K562 (cell line): ENCODE measurements at regions not wholly inside any gene's neighbourhood (a gene's known extent, or its start where the extent isn't known, plus 50 kb on each side); places are given as distances from the start of the nearest gene placed in this dataset.

Experiments
- ATAC-seq: fragments of 200-7000 bp; cut with Tn5 transposase; 3 replicates; pipeline ENCODE4 v1.9.1; 2020; ENCODE audit warnings: moderate library complexity
- BruUV-seq: library from RNA; stranded (reverse); fragments of 400-500 nt; replicated peaks from 2 replicates; lab custom pipeline; 2021; lab: Mats Ljungman, UMichigan
- CTCF ChIA-PET: fragments of 300-600 bp; formaldehyde crosslinking; extraction: SDS; loops from one replicate; lab custom pipeline; 2021; ENCODE audit warnings: low intra/inter-chr PET ratio; lab: Yijun Ruan, JAX
- POLR2A ChIA-PET: fragments of 300-600, 350-650 bp; sonication (Branson Sonifier 250); formaldehyde crosslinking; extraction: SDS; loops from one replicate; lab custom pipeline; 2021; ENCODE audit warnings: antibody characterized with exemption, inconsistent platforms; lab: Yijun Ruan, JAX
- DNase-seq, 4 experiments: peaks; one replicate each; pipeline versions ENCODE4 v3.0.0 to v3.0.0-alpha.2; 2011 to 2018; ENCODE audit warnings: low spot score in 3 of 4, mixed read lengths in 3 of 4; ENCODE audit errors: extremely low read depth in 1 of 4
- FAIRE-seq: peaks from 2 replicates; lab custom pipeline; 2011; peaks lifted over from hg19 to GRCh38; lab: Jason Lieb, UNC
- H2AFZ ChIP-seq: 2 replicates; pipeline ENCODE4 v1.6.0; 2011; ENCODE audit warnings: low read depth, low read length, control low read depth, inconsistent platforms
- H3K27ac ChIP-seq: fragments of 200-600 bp; 3 replicates; pipeline ENCODE4 v1.8.0; 2011; ENCODE audit warnings: low read depth, mild to moderate bottlenecking, control low read depth, inconsistent platforms, low read length, moderate library complexity, mixed read lengths; ENCODE audit errors: extremely low read depth
- H3K27me3 ChIP-seq, 2 experiments: fragments of 300-600 bp in 1 of 2; 2 replicates in 1 of 2; 3 replicates in 1 of 2; pipeline versions ENCODE4 v1.6.0 to v1.8.0; 2011; ENCODE audit warnings: inconsistent platforms in 2 of 2, low read length in 2 of 2, mild to moderate bottlenecking in 1 of 2, mixed read lengths in 1 of 2, moderate library complexity in 1 of 2; ENCODE audit not compliant: control insufficient read depth in 2 of 2, insufficient read depth in 2 of 2
- H3K36me3 ChIP-seq: fragments of 300-600 bp; 3 replicates; pipeline ENCODE4 v1.8.0; 2011; ENCODE audit warnings: mild to moderate bottlenecking, low read length, inconsistent platforms; ENCODE audit not compliant: control insufficient read depth, insufficient read depth
- H3K4me1 ChIP-seq, 2 experiments: fragments of 200-600 bp in 1 of 2; replicated peaks in 1 of 2; 2 replicates in 1 of 2; 3 replicates in 1 of 2; pipeline versions ENCODE4 v1.5.1 to v1.8.0; 2011; ENCODE audit warnings: inconsistent platforms in 2 of 2, low read length in 2 of 2, mild to moderate bottlenecking in 1 of 2, mixed read lengths in 1 of 2, moderate library complexity in 1 of 2; ENCODE audit not compliant: control insufficient read depth in 2 of 2, insufficient read depth in 2 of 2
- H3K4me2 ChIP-seq: 2 replicates; pipeline ENCODE4 v1.6.1; 2011; ENCODE audit warnings: low read length, control low read depth, inconsistent platforms, mixed read lengths; ENCODE audit not compliant: insufficient read depth
- H3K4me3 ChIP-seq: fragments of 200-600 bp; sonication (generic), shearing (Covaris generic); 2 replicates; pipeline ENCODE4 v1.5.1; 2016; ENCODE audit warnings: control low read depth, inconsistent platforms
- H3K79me2 ChIP-seq: fragments of 200-600 bp; 3 replicates; pipeline ENCODE4 v1.8.0; 2011; ENCODE audit warnings: low read length, inconsistent platforms; ENCODE audit not compliant: control insufficient read depth, insufficient read depth
- H3K9ac ChIP-seq, 2 experiments: 2 replicates each; pipeline versions ENCODE4 v1.6.0 to v1.6.1; 2011; ENCODE audit warnings: low read depth in 2 of 2, low read length in 2 of 2, control low read depth in 1 of 2, inconsistent platforms in 1 of 2, mild to moderate bottlenecking in 1 of 2, mixed read lengths in 1 of 2; ENCODE audit not compliant: insufficient read depth in 1 of 2
- H3K9me1 ChIP-seq: one replicate; pipeline ENCODE4 v1.6.0; 2011; ENCODE audit warnings: inconsistent platforms, mild to moderate bottlenecking, low read length, moderate library complexity; ENCODE audit not compliant: control insufficient read depth, insufficient read depth
- H3K9me3 ChIP-seq: replicated peaks from 2 replicates; pipeline ENCODE4 v1.5.1; 2011; ENCODE audit warnings: low read depth, low read length, inconsistent platforms; ENCODE audit not compliant: control insufficient read depth, insufficient read depth
- H4K20me1 ChIP-seq: replicated peaks from 2 replicates; pipeline ENCODE4 v1.6.1; 2011; ENCODE audit warnings: low read length, inconsistent platforms, mixed read lengths; ENCODE audit not compliant: control insufficient read depth, insufficient read depth
- CBX8 ChIP-seq: fragments of 200-600 bp; sonication (generic); IDR thresholded peaks from 2 replicates; pipeline ENCODE4 v1.6.1; 2012; ENCODE audit warnings: borderline replicate concordance, mixed run types, low read depth, mild to moderate bottlenecking, moderate library complexity, mixed read lengths, low read length, control low read depth, inconsistent platforms; ENCODE audit not compliant: poor library complexity, severe bottlenecking; ENCODE audit errors: extremely low read depth
- EZH2 ChIP-seq: IDR thresholded peaks from 2 replicates; pipeline ENCODE4 v1.6.1; 2012; ENCODE audit warnings: low read depth, mild to moderate bottlenecking, inconsistent platforms, low read length, borderline replicate concordance
- MCM5 ChIP-seq: fragments of 450-650 bp; IDR thresholded peaks from 2 replicates; pipeline ENCODE4 v1.6.1; 2016; ENCODE audit warnings: low read depth
- MCM7 ChIP-seq, 2 experiments: fragments of 450-650 bp; IDR thresholded peaks; 2 replicates each; pipeline ENCODE4 v1.6.1; 2016 to 2018
- MECOM ChIP-seq: fragments of 250-450 bp; sonication (Bioruptor Pico); IDR thresholded peaks from 2 replicates; pipeline ENCODE4 v1.8.0; 2022; ENCODE audit warnings: inconsistent platforms
- NCOA1 ChIP-seq: fragments of 450-650 bp; IDR thresholded peaks from 2 replicates; pipeline ENCODE4 v1.6.1; 2016; ENCODE audit warnings: low read depth
- POLR2A ChIP-seq: fragments of 450-650 bp; conservative IDR thresholded peaks from 2 replicates; pipeline ENCODE4 v1.6.1; 2016
- RHOXF2B ChIP-seq: fragments of 250-450 bp; sonication (Bioruptor Pico); conservative IDR thresholded peaks from 2 replicates; pipeline ENCODE4 v1.5.1; 2021
- SMARCA5 ChIP-seq: fragments of 450-650 bp; IDR thresholded peaks from 2 replicates; pipeline ENCODE4 v1.6.1; 2016
- WHSC1 ChIP-seq: IDR thresholded peaks from one replicate; pipeline ENCODE4 v1.6.1; 2012; ENCODE audit warnings: low read length, control low read depth, inconsistent platforms
- ZNF311 ChIP-seq: fragments of 250-450 bp; sonication (Bioruptor Pico); IDR thresholded peaks from 2 replicates; pipeline ENCODE4 v1.4.0; 2020; ENCODE audit warnings: mild to moderate bottlenecking, moderate library complexity
- WGBS: fragments of 100-300 bp; shearing (Covaris generic); methylation state at CpG from one replicate; pipeline ENCODE4 v1.1.6; 2016; ENCODE audit warnings: low coverage, mixed read lengths; ENCODE audit not compliant: insufficient coverage; ENCODE audit errors: missing lambda C conversion rate; 5-methylcytosine and 5-hydroxymethylcytosine counted together
- in situ Hi-C: fragments of 300-500 bp; cut with MboI; formaldehyde crosslinking; loops from 4 replicates; pipeline ENCODE4 v1.15.0; 2018; ENCODE audit warnings: inconsistent platforms, mixed read lengths
- intact Hi-C: fragments of 100-400 bp; cut with micrococcal nuclease; formaldehyde crosslinking; loops from 2 replicates; pipeline ENCODE4 v1.14.2; 2022
- TF ChIP-seq, protein P1 (sequence below): fragments of 150-350 bp; IDR thresholded peaks from 2 replicates; pipeline ENCODE4 v1.6.1; 2014; ENCODE audit warnings: low read depth, mild to moderate bottlenecking, low read length, borderline replicate concordance
- TF ChIP-seq, protein P2 (sequence below), 3 experiments: fragments of 200-800 bp in 1 of 3; sonication (Bioruptor generic) in 1 of 3; sonication (generic) in 1 of 3; formaldehyde crosslinking in 1 of 3; IDR thresholded peaks; 2 replicates each; pipeline versions ENCODE4 v1.6.1 to v1.8.0; 2016 to 2022; ENCODE audit warnings: mild to moderate bottlenecking in 2 of 3, missing compliant biosample characterization in 2 of 3, missing genetic modification characterization in 2 of 3, missing genetic modification reagents in 1 of 3
- TF ChIP-seq, protein P3 (sequence below): sonication (generic); formaldehyde crosslinking; IDR thresholded peaks from 2 replicates; pipeline ENCODE4 v1.8.1; 2023; ENCODE audit warnings: mild to moderate bottlenecking, missing genetic modification reagents

DNA sequence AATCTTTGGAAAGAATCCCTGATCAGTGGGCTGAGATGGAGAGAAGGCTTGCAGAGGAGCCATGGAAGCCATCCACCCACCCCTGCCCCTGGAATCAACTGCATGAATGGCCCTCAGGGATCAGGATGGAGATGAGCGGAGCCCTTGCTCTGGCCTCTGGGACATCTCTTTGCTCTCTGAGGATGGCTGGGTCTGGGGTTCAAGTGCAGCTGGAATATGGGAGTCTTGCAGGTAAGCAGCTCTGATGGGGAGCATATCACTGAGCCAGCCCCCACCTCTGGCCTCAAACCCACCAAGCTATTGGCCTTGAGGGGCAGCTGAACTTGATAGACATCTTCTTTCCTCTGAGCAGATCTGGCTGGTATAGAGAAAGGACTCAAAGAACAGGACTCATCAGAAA lies 76.1 kb downstream of the C5orf15 start (continued):
- TF ChIP-seq EZH2 (no peak), WHSC1 (no peak), MCM5 (no peak)
- TF ChIP-seq, all 486 proteins: peak for 0

DNA sequence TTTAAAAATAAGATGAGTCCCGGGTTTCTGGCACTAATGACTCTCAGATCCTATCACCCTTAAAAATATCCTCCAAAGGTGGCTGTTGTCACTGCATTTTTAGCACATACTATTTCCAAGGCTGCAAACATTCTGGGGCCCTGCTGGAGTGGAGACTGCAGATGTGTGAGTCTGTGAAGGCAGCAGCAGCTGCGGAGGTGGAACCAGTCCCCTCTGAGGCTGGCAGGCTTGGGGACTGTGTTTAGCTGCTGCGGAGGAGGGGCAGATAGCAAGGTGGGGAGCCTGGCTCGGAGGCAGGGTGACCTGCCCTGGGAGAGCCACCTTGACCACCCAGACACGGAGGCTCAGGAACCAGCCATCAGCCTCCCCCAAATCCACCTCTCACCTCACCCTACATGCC lies 77.0 kb downstream of the C5orf15 start:
- ChIA-PET POLR2A (interaction anchor here (0.6 kb wide), 1 partner anchor 611 kb away, joined by 3 read pairs; no protein-coding TSS in a partner anchor), CTCF (no interaction called here)
- Histone ChIP-seq H3K4me1 (peaks cover 5 to 9% of the 10 kb centered on the region in 2 experiments; a peak in 4 of 5 replicates), H3K9ac (peak overlapping the region in 1 of 2 experiments; percentile 49; a peak in 1 of 4 replicates), H3K9me3 (no peaks in the 10 kb centered on the region; the same call in 1 of the 2 replicates), H3K9me1 (no peaks in the 10 kb centered on the region), H3K79me2 (no peaks in the 10 kb centered on the region), H4K20me1 (no peaks in the 10 kb centered on the region), H3K27ac (no peak overlapping the region), H3K27me3 (peaks cover 2 to 5% of the 10 kb centered on the region in 2 experiments; a peak in 3 of 5 replicates), H3K4me3 (no peak overlapping the region), H3K4me2 (no peak overlapping the region), H2AFZ (no peak overlapping the region), H3K36me3 (no peaks in the 10 kb centered on the region)
- no peak for FAIRE-seq
- in situ Hi-C loops (no loop called here), intact Hi-C loops (no loop called here)
- ATAC-seq = no peak
- no TSS peak for BruUV-seq
- no peak for DNase-seq
- WGBS = 0% methylated on average over 4 of the region's 5 CpGs
- TF ChIP-seq POLR2A (no peak), RHOXF2B (no peak), ZNF311 (CRISPR knock-in tag) (no peak), NCOA1 (no peak), MCM7 (IDR thresholded peaks at IDR 0.05) (no peak), CBX8 (no peak), MECOM (CRISPR knock-in tag) (no peak), SMARCA5 (no peak)
- TF ChIP-seq, protein P1, sequence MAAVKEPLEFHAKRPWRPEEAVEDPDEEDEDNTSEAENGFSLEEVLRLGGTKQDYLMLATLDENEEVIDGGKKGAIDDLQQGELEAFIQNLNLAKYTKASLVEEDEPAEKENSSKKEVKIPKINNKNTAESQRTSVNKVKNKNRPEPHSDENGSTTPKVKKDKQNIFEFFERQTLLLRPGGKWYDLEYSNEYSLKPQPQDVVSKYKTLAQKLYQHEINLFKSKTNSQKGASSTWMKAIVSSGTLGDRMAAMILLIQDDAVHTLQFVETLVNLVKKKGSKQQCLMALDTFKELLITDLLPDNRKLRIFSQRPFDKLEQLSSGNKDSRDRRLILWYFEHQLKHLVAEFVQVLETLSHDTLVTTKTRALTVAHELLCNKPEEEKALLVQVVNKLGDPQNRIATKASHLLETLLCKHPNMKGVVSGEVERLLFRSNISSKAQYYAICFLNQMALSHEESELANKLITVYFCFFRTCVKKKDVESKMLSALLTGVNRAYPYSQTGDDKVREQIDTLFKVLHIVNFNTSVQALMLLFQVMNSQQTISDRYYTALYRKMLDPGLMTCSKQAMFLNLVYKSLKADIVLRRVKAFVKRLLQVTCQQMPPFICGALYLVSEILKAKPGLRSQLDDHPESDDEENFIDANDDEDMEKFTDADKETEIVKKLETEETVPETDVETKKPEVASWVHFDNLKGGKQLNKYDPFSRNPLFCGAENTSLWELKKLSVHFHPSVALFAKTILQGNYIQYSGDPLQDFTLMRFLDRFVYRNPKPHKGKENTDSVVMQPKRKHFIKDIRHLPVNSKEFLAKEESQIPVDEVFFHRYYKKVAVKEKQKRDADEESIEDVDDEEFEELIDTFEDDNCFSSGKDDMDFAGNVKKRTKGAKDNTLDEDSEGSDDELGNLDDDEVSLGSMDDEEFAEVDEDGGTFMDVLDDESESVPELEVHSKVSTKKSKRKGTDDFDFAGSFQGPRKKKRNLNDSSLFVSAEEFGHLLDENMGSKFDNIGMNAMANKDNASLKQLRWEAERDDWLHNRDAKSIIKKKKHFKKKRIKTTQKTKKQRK = no peak
- TF ChIP-seq, protein P2, sequence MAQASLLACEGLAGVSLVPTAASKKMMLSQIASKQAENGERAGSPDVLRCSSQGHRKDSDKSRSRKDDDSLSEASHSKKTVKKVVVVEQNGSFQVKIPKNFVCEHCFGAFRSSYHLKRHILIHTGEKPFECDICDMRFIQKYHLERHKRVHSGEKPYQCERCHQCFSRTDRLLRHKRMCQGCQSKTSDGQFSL (CRISPR knock-in tag; IDR thresholded peaks at IDR 0.05) = no peak
- TF ChIP-seq, protein P2 (tag; IDR thresholded peaks at IDR 0.05) = no peak
- TF ChIP-seq, protein P3, sequence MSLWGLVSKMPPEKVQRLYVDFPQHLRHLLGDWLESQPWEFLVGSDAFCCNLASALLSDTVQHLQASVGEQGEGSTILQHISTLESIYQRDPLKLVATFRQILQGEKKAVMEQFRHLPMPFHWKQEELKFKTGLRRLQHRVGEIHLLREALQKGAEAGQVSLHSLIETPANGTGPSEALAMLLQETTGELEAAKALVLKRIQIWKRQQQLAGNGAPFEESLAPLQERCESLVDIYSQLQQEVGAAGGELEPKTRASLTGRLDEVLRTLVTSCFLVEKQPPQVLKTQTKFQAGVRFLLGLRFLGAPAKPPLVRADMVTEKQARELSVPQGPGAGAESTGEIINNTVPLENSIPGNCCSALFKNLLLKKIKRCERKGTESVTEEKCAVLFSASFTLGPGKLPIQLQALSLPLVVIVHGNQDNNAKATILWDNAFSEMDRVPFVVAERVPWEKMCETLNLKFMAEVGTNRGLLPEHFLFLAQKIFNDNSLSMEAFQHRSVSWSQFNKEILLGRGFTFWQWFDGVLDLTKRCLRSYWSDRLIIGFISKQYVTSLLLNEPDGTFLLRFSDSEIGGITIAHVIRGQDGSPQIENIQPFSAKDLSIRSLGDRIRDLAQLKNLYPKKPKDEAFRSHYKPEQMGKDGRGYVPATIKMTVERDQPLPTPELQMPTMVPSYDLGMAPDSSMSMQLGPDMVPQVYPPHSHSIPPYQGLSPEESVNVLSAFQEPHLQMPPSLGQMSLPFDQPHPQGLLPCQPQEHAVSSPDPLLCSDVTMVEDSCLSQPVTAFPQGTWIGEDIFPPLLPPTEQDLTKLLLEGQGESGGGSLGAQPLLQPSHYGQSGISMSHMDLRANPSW = no peak
